Choroid plexus epithelial cell (primary cell): ENCODE measurements at regions not wholly inside any gene's neighbourhood (a gene's known extent, or its start where the extent isn't known, plus 50 kb on each side); places are given as distances from the start of the nearest gene placed in this dataset.

ENCODE experiments used
- DNase-seq: peaks from one replicate; pipeline ENCODE4 v3.0.0-alpha.2; 2010; ENCODE audit warnings: low read depth
- H3K4me3 ChIP-seq: 2 replicates; pipeline ENCODE4 v1.5.1; 2011; ENCODE audit warnings: low read depth, mild to moderate bottlenecking, control low read depth, low read length, moderate library complexity
- TF ChIP-seq, protein P1 (sequence below): conservative IDR thresholded peaks from 2 replicates; pipeline ENCODE4 v1.5.1; 2011; ENCODE audit warnings: low read depth, mild to moderate bottlenecking, control low read depth, inconsistent platforms, low read length, moderate library complexity

GRCh38 chr11:112404112-112404511, 143.5 kb upstream of the PLET1 start:
- TF ChIP-seq, protein P1, sequence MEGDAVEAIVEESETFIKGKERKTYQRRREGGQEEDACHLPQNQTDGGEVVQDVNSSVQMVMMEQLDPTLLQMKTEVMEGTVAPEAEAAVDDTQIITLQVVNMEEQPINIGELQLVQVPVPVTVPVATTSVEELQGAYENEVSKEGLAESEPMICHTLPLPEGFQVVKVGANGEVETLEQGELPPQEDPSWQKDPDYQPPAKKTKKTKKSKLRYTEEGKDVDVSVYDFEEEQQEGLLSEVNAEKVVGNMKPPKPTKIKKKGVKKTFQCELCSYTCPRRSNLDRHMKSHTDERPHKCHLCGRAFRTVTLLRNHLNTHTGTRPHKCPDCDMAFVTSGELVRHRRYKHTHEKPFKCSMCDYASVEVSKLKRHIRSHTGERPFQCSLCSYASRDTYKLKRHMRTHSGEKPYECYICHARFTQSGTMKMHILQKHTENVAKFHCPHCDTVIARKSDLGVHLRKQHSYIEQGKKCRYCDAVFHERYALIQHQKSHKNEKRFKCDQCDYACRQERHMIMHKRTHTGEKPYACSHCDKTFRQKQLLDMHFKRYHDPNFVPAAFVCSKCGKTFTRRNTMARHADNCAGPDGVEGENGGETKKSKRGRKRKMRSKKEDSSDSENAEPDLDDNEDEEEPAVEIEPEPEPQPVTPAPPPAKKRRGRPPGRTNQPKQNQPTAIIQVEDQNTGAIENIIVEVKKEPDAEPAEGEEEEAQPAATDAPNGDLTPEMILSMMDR: no peak
- H3K4me3 ChIP-seq: no peak overlapping the region
- no peak for DNase-seq

DNA sequence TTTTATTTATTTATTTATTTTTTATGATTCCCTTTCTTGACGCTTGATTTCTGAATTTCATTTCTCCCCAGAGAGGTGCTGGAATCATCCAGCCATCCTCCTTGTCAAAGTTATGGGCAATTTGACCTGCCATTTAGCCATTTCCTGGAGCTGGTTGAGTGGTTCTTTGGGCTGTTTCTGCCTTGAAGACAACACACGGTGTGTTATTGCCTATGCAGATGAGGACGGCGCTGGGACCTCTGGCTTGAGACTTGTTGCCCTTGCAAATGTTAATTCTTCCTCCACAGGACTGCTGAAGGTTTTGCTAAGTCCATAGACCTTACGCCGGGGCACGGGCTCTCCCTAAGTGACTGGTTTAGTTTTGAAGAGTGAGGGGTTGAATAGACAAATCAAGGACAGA, 147.9 kb upstream of the PLET1 start:
- DNase-seq: no peak
- H3K4me3 ChIP-seq: no peak overlapping the region
- TF ChIP-seq, protein P1: no peak

DNA sequence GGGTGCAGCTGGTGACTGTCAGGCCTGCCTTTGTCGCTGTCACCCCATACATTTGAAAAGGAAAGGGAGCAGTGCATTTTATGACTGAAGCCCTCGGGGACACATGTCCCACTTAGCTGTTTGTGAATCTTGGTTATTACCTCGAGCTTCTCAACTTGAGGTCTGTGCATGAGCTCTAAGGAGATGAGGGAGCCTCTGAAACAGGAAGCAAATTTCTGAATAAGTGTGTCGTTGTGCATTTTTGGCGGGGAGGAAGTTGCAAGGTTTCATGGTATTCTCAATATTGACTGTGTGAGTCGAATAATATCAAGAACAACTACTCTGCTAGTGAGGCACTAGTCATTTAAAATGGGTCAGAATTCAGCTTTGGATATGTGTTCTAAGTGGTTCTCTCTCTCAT, 149.7 kb upstream of the PLET1 start:
- TF ChIP-seq, protein P1: no peak

DNA sequence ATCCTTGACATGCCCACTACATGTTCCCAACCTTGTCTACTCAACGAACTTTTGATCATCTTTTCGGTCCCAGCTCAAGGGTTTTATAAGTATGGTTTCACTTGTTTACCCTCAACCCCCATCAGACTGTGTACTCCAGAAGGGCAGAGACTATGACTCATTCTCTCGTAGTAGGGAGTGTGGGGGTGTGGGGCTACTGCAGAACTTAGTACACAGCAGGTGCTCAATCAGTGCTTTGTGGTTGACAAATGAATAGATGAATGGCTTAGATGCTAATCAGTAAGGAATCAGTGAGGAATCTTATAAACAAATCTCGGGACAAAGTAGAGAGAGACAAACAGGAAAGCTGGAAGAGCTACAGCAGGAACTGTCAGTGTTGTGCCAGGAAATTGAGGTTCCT, 151.7 kb upstream of the PLET1 start:
- H3K4me3 ChIP-seq: no peak overlapping the region
- TF ChIP-seq, protein P1: no peak
- peak; percentile 9 for DNase-seq

More for the DNA sequence above, 149.7 kb upstream of the PLET1 start:
- no peak for DNase-seq
- H3K4me3 ChIP-seq: no peak overlapping the region

GRCh38 chr11:112417339-112417738, 156.7 kb upstream of the PLET1 start:
- TF ChIP-seq, protein P1: no peak
- DNase-seq: no peak
- H3K4me3 ChIP-seq: no peak overlapping the region

DNA sequence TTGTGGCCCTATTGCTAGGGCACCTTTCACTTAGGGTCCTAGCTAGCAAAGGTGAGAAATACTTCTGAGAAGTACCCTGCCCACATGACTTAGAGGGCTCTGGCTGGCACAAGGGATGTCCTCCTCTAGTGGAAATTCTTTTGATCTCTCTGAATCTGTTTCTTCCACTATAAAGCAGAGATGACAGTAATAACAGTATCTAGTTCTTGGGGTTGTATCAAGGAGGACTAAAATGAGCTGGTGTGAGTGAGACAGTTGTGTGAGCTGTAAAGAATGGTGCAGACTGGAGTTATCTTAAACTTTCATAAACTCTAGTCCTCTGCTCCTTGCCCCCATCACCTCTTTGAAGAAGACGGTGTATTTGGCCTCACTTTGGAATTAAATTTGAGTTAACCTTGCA, 157.8 kb upstream of the PLET1 start:
- no peak for DNase-seq
- H3K4me3 ChIP-seq: no peak overlapping the region
- TF ChIP-seq, protein P1: no peak

DNA sequence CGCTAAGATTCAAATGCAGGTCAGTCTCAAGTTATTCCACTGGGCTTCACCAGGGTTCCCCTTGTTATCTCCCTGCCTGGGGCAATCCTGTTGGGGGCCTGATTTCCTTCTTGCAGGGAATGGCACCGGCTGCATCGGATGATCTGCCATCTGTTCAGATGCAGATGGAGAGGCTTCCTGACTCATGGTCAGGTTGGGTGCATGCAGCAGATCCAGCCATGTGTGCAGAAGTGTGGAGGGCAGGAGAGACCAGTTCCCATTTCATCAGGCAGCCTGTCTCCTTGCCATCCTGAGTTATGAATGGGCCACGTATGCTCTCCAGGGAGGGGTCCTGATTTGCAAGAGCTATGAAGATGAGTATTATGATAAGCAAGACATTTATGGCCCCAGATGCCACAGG, 161.2 kb upstream of the PLET1 start:
- no peak for DNase-seq
- TF ChIP-seq, protein P1: no peak
- no peak overlapping the region for H3K4me3 ChIP-seq
